ENCODE measurements at regions not wholly inside any gene's neighbourhood (a gene's known extent, or its start where the extent isn't known, plus 50 kb on each side); places are given as distances from the start of the nearest gene placed in this dataset.
A peak's percentile ranks its signal among the peaks of the same experiment; 100 is the strongest.

DNA sequence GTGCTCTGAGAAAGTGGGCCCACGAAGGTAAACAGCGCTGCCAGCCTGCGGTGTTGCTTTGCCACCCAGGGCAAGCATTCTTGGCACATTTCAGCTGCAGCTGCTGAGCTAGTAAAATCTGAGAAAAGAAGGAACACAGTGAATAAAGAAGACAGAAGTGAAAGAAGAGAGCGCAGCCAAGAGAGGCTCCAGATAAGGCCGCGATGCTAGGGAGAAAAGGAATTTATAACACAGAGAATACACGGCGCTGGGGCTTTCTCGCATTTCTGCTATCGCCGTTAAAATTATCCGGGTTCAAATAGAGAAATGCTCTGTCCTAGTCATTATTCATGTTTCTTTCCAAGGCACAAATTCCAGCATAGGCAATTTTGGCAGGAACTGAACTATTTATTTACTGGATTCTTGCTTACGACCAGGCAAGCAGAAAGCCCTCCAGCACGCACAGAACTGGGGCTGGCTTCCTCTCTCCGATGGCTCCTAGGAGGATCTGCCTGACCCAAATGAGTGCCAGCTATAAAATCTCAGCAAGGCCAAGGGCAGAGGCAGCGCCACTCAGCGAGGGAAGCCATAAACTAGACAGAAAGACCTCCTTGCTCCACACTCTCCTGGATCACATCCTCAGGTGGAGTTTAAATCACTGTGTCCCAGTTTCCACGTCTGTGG is 111.2 kb downstream of the ATPSCKMT start:
- H3K4me3 ChIP-seq (ENCODE audit: low read depth, low read length): no peak overlapping the region
- TF ChIP-seq, protein P1, sequence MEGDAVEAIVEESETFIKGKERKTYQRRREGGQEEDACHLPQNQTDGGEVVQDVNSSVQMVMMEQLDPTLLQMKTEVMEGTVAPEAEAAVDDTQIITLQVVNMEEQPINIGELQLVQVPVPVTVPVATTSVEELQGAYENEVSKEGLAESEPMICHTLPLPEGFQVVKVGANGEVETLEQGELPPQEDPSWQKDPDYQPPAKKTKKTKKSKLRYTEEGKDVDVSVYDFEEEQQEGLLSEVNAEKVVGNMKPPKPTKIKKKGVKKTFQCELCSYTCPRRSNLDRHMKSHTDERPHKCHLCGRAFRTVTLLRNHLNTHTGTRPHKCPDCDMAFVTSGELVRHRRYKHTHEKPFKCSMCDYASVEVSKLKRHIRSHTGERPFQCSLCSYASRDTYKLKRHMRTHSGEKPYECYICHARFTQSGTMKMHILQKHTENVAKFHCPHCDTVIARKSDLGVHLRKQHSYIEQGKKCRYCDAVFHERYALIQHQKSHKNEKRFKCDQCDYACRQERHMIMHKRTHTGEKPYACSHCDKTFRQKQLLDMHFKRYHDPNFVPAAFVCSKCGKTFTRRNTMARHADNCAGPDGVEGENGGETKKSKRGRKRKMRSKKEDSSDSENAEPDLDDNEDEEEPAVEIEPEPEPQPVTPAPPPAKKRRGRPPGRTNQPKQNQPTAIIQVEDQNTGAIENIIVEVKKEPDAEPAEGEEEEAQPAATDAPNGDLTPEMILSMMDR (conservative IDR thresholded peaks at IDR 0.05; ENCODE audit: low read depth, low read length): no peak
- no peak for DNase-seq (ENCODE audit: low read depth)

DNA sequence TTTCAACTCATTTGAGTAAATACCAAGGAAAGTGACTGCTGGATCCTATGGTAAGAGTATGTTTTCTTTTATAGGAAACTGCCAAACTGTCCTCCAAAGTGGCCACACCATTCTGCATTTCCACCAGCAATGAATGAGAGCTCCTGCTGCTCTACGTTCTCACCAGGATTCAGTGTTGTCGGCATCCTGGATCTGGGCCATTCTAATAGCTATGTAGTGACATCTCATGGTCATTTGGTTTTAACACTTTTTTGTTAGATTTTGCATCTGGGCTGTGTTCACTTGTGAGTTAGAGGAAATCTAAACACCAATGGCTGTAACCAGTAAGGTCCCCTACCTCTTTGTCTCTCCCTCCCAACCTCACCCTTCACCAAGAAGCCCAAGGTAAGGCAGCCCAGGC is 115.9 kb downstream of the ATPSCKMT start:
- TF ChIP-seq, protein P1 (conservative IDR thresholded peaks at IDR 0.05; ENCODE audit: low read depth, low read length): peak; percentile 28
- H3K4me3 ChIP-seq (ENCODE audit: low read depth, low read length): no peak overlapping the region
- peak; percentile 47 for DNase-seq (ENCODE audit: low read depth)

DNA sequence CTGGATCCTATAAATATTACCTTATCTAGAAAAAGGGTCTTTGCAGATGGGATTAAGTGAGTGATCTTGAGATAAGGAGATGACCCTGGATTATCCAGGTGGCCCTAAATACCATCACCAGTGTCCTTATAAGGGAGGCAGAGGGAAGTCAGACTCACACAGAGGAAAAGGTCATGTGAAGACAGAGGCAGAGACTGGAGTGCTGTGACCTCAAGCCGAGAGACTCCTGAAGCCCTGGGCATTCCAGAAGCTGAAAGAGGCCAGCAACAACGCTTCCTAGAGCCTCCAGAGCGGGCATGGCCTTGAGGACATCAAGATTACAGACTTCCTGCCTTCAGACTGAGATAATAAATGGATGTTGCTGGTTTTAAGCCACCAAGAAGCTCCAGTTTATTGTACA is 118.8 kb downstream of the ATPSCKMT start:
- TF ChIP-seq, protein P1 (conservative IDR thresholded peaks at IDR 0.05; ENCODE audit: low read depth, low read length): no peak
- H3K4me3 ChIP-seq (ENCODE audit: low read depth, low read length): no peak overlapping the region
- no peak for DNase-seq (ENCODE audit: low read depth)

DNA sequence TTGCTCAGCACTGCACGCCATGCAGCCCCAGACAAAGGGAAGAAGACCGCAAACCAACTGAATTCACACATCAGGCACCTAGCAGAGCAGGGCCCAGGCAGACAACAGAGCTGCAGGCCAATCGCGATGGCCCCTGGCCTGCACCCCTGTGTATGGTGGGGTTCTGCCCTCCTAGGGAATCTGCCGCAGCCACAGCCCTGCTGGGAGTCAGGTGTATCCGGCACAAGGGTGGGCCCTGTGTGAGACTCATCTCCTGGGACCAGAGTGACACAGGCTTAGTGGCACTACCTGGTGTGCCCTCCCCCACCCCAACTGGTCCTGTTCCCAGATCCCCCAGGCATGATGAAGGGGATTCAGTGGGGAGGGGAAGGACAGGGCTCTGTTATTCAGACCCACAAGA is 122.8 kb downstream of the ATPSCKMT start:
- no peak for DNase-seq (ENCODE audit: low read depth)
- H3K4me3 ChIP-seq (ENCODE audit: low read depth, low read length): no peak overlapping the region
- TF ChIP-seq, protein P1 (conservative IDR thresholded peaks at IDR 0.05; ENCODE audit: low read depth, low read length): no peak

DNA sequence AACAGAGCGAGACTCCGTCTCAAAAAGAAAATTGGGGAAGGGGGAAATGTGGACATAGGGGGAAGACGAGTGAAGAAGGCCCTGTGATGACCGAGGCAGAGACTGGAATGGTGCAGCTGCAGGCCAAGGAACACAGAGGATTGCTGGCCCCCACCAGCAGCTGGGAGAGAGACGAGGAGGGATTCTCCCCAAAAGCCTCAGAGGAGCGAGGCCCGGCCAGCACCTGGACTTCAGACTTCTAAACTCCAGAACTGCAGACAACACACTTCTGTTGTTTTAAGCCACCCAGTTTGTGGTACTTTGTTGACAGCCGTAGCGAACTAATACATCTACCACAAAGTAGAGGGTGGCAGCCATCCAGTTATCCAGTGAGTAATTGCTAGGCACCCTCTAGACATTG is 124.6 kb downstream of the ATPSCKMT start:
- TF ChIP-seq, protein P1 (conservative IDR thresholded peaks at IDR 0.05; ENCODE audit: low read depth, low read length): no peak
- no peak overlapping the region for H3K4me3 ChIP-seq (ENCODE audit: low read depth, low read length)
- no peak for DNase-seq (ENCODE audit: low read depth)

DNA sequence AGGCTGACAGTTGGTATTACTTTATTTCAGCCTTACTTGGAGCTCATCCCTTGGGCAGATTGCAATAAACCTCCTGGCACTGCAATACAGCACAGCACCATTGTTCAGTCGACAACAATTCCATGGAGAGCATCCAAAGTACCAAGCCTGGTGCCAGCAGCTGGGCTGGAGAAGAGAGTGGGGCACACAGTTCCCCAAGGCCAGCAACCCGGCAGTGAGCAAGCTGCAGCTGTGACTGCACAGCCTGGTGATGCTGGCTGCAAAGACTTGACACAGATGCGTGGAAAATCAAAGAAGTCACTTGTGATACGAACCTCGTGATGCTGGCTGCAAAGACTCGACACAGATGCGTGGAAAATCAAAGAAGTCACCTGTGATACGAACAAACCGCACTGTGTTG is 125.4 kb downstream of the ATPSCKMT start:
- H3K4me3 ChIP-seq (ENCODE audit: low read depth, low read length): no peak overlapping the region
- DNase-seq (ENCODE audit: low read depth): no peak
- TF ChIP-seq, protein P1 (conservative IDR thresholded peaks at IDR 0.05; ENCODE audit: low read depth, low read length): no peak

DNA sequence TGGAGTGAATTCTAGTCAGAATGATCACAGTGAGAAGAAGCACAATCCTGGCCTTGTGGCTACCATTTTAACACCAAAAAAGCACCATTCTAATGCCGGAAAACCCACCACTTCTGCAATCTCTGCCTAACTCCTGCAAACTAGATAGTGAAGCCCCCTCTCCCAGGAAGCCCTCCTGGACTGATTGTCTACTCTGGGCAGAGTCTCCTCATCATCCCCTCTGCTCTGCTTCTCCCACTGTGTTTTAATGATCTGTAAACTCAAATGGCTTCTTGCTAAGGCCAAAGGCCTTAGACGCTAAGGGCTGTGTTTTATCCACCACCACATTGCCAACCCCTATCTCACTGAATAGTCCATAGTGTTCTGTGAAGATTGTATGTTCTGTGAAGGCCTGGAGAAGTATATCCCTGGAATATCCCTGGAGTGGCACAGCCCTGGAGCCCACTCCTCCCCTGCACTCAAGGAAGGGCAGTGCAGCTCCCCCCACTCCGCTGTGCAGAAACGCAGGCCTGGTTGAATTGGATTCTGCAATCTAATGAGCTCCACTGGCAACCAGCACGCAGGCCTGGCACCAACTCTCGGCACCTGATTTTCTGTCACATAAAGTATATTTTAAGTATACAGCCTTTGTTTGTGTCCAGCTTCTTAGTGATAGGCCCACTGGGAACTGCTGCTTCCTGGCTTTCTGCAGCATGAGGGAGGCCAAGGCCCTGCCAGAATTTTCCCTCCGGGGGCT is 126.3 kb downstream of the ATPSCKMT start:
- no peak overlapping the region for H3K4me3 ChIP-seq (ENCODE audit: low read depth, low read length)
- TF ChIP-seq, protein P1 (conservative IDR thresholded peaks at IDR 0.05; ENCODE audit: low read depth, low read length): no peak
- no peak for DNase-seq (ENCODE audit: low read depth)

Measured in choroid plexus epithelial cell (primary cell).